Neuronal stem cell (in vitro differentiated cells): ENCODE measurements at regions not wholly inside any gene's neighbourhood (a gene's known extent, or its start where the extent isn't known, plus 50 kb on each side); places are given as distances from the start of the nearest gene placed in this dataset.

Experiments
- DNase-seq: peaks from one replicate; pipeline ENCODE4 v3.0.0-alpha.2; 2013; ENCODE audit warnings: low spot score
- H2AFZ ChIP-seq: one replicate; pipeline ENCODE4 v1.6.1; 2013; ENCODE audit warnings: mild to moderate bottlenecking, low read length, inconsistent platforms
- H2AK5ac ChIP-seq: 2 replicates; pipeline ENCODE4 v1.6.1; 2013; ENCODE audit warnings: low read depth, mild to moderate bottlenecking, inconsistent platforms, low read length, moderate library complexity, mixed read lengths
- H2BK120ac ChIP-seq: 2 replicates; pipeline ENCODE4 v1.6.1; 2013; ENCODE audit warnings: low read depth, mild to moderate bottlenecking, inconsistent platforms, low read length, moderate library complexity, mixed read lengths
- H2BK12ac ChIP-seq: one replicate; pipeline ENCODE4 v1.6.1; 2013; ENCODE audit warnings: low read length, inconsistent platforms
- H2BK15ac ChIP-seq: 2 replicates; pipeline ENCODE4 v1.6.1; 2013; ENCODE audit warnings: mild to moderate bottlenecking, low read length, inconsistent platforms, mixed read lengths
- H2BK5ac ChIP-seq: one replicate; pipeline ENCODE4 v1.6.1; 2013; ENCODE audit warnings: inconsistent platforms, mild to moderate bottlenecking, low read length, moderate library complexity
- H3K14ac ChIP-seq: one replicate; pipeline ENCODE4 v1.6.1; 2013; ENCODE audit warnings: low read length, inconsistent platforms
- H3K18ac ChIP-seq: 2 replicates; pipeline ENCODE4 v1.6.1; 2013; ENCODE audit warnings: low read length, inconsistent platforms
- H3K23ac ChIP-seq: 2 replicates; pipeline ENCODE4 v1.6.1; 2013; ENCODE audit warnings: low read depth, mild to moderate bottlenecking, mixed read lengths, low read length, inconsistent platforms; ENCODE audit not compliant: poor library complexity
- H3K27ac ChIP-seq: replicated peaks from 3 replicates; pipeline ENCODE4 v1.5.1; 2013; ENCODE audit warnings: low read length, inconsistent platforms
- H3K27me3 ChIP-seq, 3 experiments: 2 replicates each; pipeline ENCODE4 v1.6.1; 2013; ENCODE audit warnings: low read length in 3 of 3, mild to moderate bottlenecking in 2 of 3, inconsistent platforms in 1 of 3, low read depth in 1 of 3, mixed read lengths in 1 of 3, moderate library complexity in 1 of 3; ENCODE audit not compliant: control insufficient read depth in 3 of 3, insufficient read depth in 3 of 3
- H3K36me3 ChIP-seq, 2 donors: replicated peaks in 1 of 2; 2 replicates each; pipeline ENCODE4 v1.6.1; 2013; ENCODE audit warnings: low read length in 2 of 2; ENCODE audit not compliant: control insufficient read depth in 2 of 2, insufficient read depth in 2 of 2
- H3K4ac ChIP-seq: 2 replicates; pipeline ENCODE4 v1.6.1; 2013; ENCODE audit warnings: inconsistent platforms, mild to moderate bottlenecking, low read length, moderate library complexity
- H3K4me1 ChIP-seq, 2 donors: 1 replicate in 1 of 2; 2 replicates in 1 of 2; pipeline ENCODE4 v1.6.1; 2013; ENCODE audit warnings: low read length in 2 of 2, low read depth in 1 of 2; ENCODE audit not compliant: control insufficient read depth in 2 of 2, insufficient read depth in 1 of 2
- H3K4me2 ChIP-seq: one replicate; pipeline ENCODE4 v1.6.1; 2013; ENCODE audit warnings: mild to moderate bottlenecking, low read length, inconsistent platforms; ENCODE audit not compliant: insufficient read depth, poor library complexity, severe bottlenecking
- H3K4me3 ChIP-seq, 2 donors: 2 replicates each; pipeline ENCODE4 v1.5.1; 2013; ENCODE audit warnings: low read length in 2 of 2, mild to moderate bottlenecking in 2 of 2, inconsistent platforms in 1 of 2, moderate library complexity in 1 of 2
- H3K79me1 ChIP-seq: one replicate; pipeline ENCODE4 v1.6.1; 2013; ENCODE audit warnings: low read depth, mild to moderate bottlenecking, inconsistent platforms, low read length, moderate library complexity
- H3K9ac ChIP-seq: one replicate; pipeline ENCODE4 v1.6.1; 2013; ENCODE audit warnings: mild to moderate bottlenecking, low read depth, low read length, inconsistent platforms; ENCODE audit not compliant: poor library complexity
- H3K9me3 ChIP-seq, 2 donors: replicated peaks in 1 of 2; 2 replicates each; pipeline versions ENCODE3 to v1.6.1; 2013; ENCODE audit warnings: low read length in 2 of 2, mild to moderate bottlenecking in 2 of 2, inconsistent platforms in 1 of 2, low read depth in 1 of 2, mixed read lengths in 1 of 2, moderate library complexity in 1 of 2; ENCODE audit not compliant: control insufficient read depth in 2 of 2, insufficient read depth in 1 of 2
- H4K8ac ChIP-seq: one replicate; pipeline ENCODE4 v1.6.1; 2013; ENCODE audit warnings: low read depth, mild to moderate bottlenecking, inconsistent platforms, low read length, moderate library complexity
- H4K91ac ChIP-seq: one replicate; pipeline ENCODE4 v1.6.1; 2013; ENCODE audit warnings: low read length, low read depth, mild to moderate bottlenecking, inconsistent platforms; ENCODE audit not compliant: poor library complexity
- WGBS, 2 donors: extraction: QIAGEN DNeasy Blood & Tissue Kit; methylation state at CpG; one replicate each; pipeline ENCODE4 v1.1.7; 2013; ENCODE audit warnings: missing lambda C conversion rate in 2 of 2, mixed read lengths in 1 of 2; ENCODE audit not compliant: insufficient read length in 2 of 2, insufficient replicate concordance in 1 of 2; ENCODE audit errors: extremely low coverage in 2 of 2; 5-methylcytosine and 5-hydroxymethylcytosine counted together

GRCh38 chr1:232422898-232423297 lies 207.0 kb downstream of the SIPA1L2 start:
- H2BK15ac ChIP-seq, result no peak overlapping the region
- no peak overlapping the region for H3K9ac ChIP-seq
- H3K79me1 ChIP-seq, result no peaks in the 10 kb centered on the region
- H2BK120ac ChIP-seq, result no peak overlapping the region
- H3K36me3 ChIP-seq, result peaks cover 9 to 98% of the 10 kb centered on the region in 2 donors
- H4K8ac ChIP-seq, result no peak overlapping the region
- H3K18ac ChIP-seq, result no peak overlapping the region
- no peak overlapping the region for H3K4me2 ChIP-seq
- H3K27me3 ChIP-seq, result no peaks in the 10 kb centered on the region
- no peak overlapping the region for H3K14ac ChIP-seq
- no peak overlapping the region for H2AFZ ChIP-seq
- H3K9me3 ChIP-seq, result no peaks in the 10 kb centered on the region
- no peak overlapping the region for H2AK5ac ChIP-seq
- no peak for DNase-seq
- H3K4me3 ChIP-seq, result no peak overlapping the region
- WGBS, 2 donors, result no CpG with 5 or more reads among the region's 8 CpGs
- no peak overlapping the region for H3K23ac ChIP-seq
- no peak overlapping the region for H4K91ac ChIP-seq
- H3K4ac ChIP-seq, result no peak overlapping the region
- no peak overlapping the region for H2BK12ac ChIP-seq
- H3K4me1 ChIP-seq, result no peaks in the 10 kb centered on the region
- H3K27ac ChIP-seq, result no peak overlapping the region
- no peak overlapping the region for H2BK5ac ChIP-seq

- H3K27ac ChIP-seq, result no peak overlapping the region
- no peak overlapping the region for H3K4me2 ChIP-seq
- no peak overlapping the region for H2BK5ac ChIP-seq
- H2AK5ac ChIP-seq, result no peak overlapping the region
- no peak overlapping the region for H2BK12ac ChIP-seq
- no peaks in the 10 kb centered on the region for H3K79me1 ChIP-seq
- H4K91ac ChIP-seq, result no peak overlapping the region
- H3K23ac ChIP-seq, result no peak overlapping the region
- H3K27me3 ChIP-seq, result no peaks in the 10 kb centered on the region
- no peak overlapping the region for H3K14ac ChIP-seq
- no peak overlapping the region for H3K4ac ChIP-seq
- H4K8ac ChIP-seq, result no peak overlapping the region
- no peaks in the 10 kb centered on the region for H3K9me3 ChIP-seq
- no peak overlapping the region for H3K9ac ChIP-seq
- H3K36me3 ChIP-seq, result peaks cover 4 to 98% of the 10 kb centered on the region in 2 donors
- no peak for DNase-seq
- H3K4me3 ChIP-seq, result no peak overlapping the region
- no peak overlapping the region for H2AFZ ChIP-seq
- no peak overlapping the region for H3K18ac ChIP-seq
- H2BK120ac ChIP-seq, result no peak overlapping the region
- H2BK15ac ChIP-seq, result no peak overlapping the region
- peaks cover 0 to 2% of the 10 kb centered on the region in 2 donors for H3K4me1 ChIP-seq
These were observed 207.8 kb downstream of the SIPA1L2 start for GRCh38 chr1:232422098-232422497.

- H3K79me1 ChIP-seq, result no peaks in the 10 kb centered on the region
- H3K9ac ChIP-seq, result no peak overlapping the region
- peaks cover 4 to 98% of the 10 kb centered on the region in 2 donors for H3K36me3 ChIP-seq
- H3K4me1 ChIP-seq, result peaks cover 0 to 2% of the 10 kb centered on the region in 2 donors
- H2BK12ac ChIP-seq, result no peak overlapping the region
- H3K9me3 ChIP-seq, result no peaks in the 10 kb centered on the region
- no peak overlapping the region for H3K23ac ChIP-seq
- H2BK15ac ChIP-seq, result no peak overlapping the region
- no peak overlapping the region for H4K8ac ChIP-seq
- no peak overlapping the region for H2AK5ac ChIP-seq
- H3K27ac ChIP-seq, result no peak overlapping the region
- no peak for DNase-seq
- H4K91ac ChIP-seq, result no peak overlapping the region
- H3K27me3 ChIP-seq, result no peaks in the 10 kb centered on the region
- no peak overlapping the region for H3K18ac ChIP-seq
- H3K4me2 ChIP-seq, result no peak overlapping the region
- H2BK5ac ChIP-seq, result no peak overlapping the region
- H3K4ac ChIP-seq, result no peak overlapping the region
- no peak overlapping the region for H3K14ac ChIP-seq
- H2AFZ ChIP-seq, result no peak overlapping the region
- WGBS, 2 donors, result no CpG with 5 or more reads among the region's 9 CpGs
- H3K4me3 ChIP-seq, result no peak overlapping the region
- H2BK120ac ChIP-seq, result no peak overlapping the region
These were observed 208.7 kb downstream of the SIPA1L2 start for GRCh38 chr1:232421143-232421796.

DNA sequence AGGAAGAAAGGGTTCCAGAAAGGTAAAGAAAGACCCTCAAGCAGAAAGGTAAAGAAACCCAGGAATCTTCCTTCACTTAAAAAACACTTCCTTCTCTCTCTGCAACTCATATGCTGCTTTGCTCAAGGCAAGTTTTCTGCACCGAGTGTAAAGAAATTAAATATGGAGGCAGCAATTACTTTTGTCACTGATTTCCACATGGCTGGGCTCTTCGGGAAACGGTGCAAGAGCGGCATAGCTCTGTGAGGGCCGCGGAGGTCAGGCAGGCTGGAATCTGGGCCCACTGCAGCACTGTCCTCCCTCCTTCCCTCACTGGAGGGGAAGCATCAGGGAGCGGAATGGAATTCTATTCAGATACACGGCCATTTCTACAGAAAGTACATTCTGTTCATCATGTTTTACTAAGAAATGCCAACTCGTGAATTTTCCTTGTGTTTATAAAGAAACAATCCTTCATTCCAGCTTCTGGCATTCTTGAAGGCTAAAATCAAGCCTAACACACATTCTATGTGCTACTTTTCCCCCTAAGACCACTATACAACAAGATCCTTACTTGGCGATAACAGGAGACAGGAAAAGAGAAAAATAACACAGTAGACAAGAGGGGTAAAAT lies 212.2 kb downstream of the SIPA1L2 start:
- H3K14ac ChIP-seq, result no peak overlapping the region
- no peak overlapping the region for H3K18ac ChIP-seq
- H3K4me1 ChIP-seq, result peaks cover 0 to 2% of the 10 kb centered on the region in 2 donors
- no peak overlapping the region for H3K4me3 ChIP-seq
- no peak overlapping the region for H4K91ac ChIP-seq
- H3K23ac ChIP-seq, result no peak overlapping the region
- H3K4ac ChIP-seq, result no peak overlapping the region
- H3K36me3 ChIP-seq, result peaks cover 7 to 96% of the 10 kb centered on the region in 2 donors
- H2BK5ac ChIP-seq, result no peak overlapping the region
- H3K4me2 ChIP-seq, result no peak overlapping the region
- no peaks in the 10 kb centered on the region for H3K79me1 ChIP-seq
- H2BK15ac ChIP-seq, result no peak overlapping the region
- H3K9ac ChIP-seq, result no peak overlapping the region
- H2AK5ac ChIP-seq, result no peak overlapping the region
- no peak overlapping the region for H2BK120ac ChIP-seq
- no peak overlapping the region for H4K8ac ChIP-seq
- no peaks in the 10 kb centered on the region for H3K27me3 ChIP-seq
- no CpG with 5 or more reads among the region's 10 CpGs for WGBS, 2 donors
- no peaks in the 10 kb centered on the region for H3K9me3 ChIP-seq
- no peak overlapping the region for H2AFZ ChIP-seq
- DNase-seq, result no peak
- no peak overlapping the region for H3K27ac ChIP-seq
- H2BK12ac ChIP-seq, result no peak overlapping the region
